NCI-H2227 (cell line): ENCODE measurements at regions not wholly inside any gene's neighbourhood (a gene's known extent, or its start where the extent isn't known, plus 50 kb on each side); places are given as distances from the start of the nearest gene placed in this dataset.
"Not testable (repeated sequence)": the region's sequence is repeated elsewhere in the genome, so short reads cannot be mapped to it uniquely, and the experiment has no call there.

Source experiments
- DNase-seq: peaks from one replicate; lab custom pipeline; 2025; ENCODE audit not compliant: unreplicated experiment; lab: John Stamatoyannopoulos, UW

- DNase-seq, result no peak
Measured at GRCh38 chr14:71800878-71801277, 131.4 kb upstream of the RGS6 start.

GRCh38 chr14:71803539-71804260 lies 128.5 kb upstream of the RGS6 start:
- DNase-seq, result no peak

GRCh38 chr14:71804992-71805391 lies 127.2 kb upstream of the RGS6 start:
- no peak for DNase-seq

GRCh38 chr14:71807049-71807448 lies 125.2 kb upstream of the RGS6 start:
- DNase-seq, result not testable (repeated sequence)

GRCh38 chr14:71810800-71811199 lies 121.4 kb upstream of the RGS6 start:
- DNase-seq, result not testable (repeated sequence)

GRCh38 chr14:71812693-71813092 lies 119.5 kb upstream of the RGS6 start:
- DNase-seq, result no peak

GRCh38 chr14:71815110-71815509 lies 117.1 kb upstream of the RGS6 start:
- no peak for DNase-seq

- DNase-seq, result no peak
Measured at GRCh38 chr14:71824816-71825215, 107.4 kb upstream of the RGS6 start.

GRCh38 chr14:71833476-71833875 lies 98.8 kb upstream of the RGS6 start:
- no peak for DNase-seq

- no peak for DNase-seq
Measured at GRCh38 chr14:71834284-71835204, 97.7 kb upstream of the RGS6 start.

- no peak for DNase-seq
Measured at GRCh38 chr14:71852181-71852580, 80.0 kb upstream of the RGS6 start.

GRCh38 chr14:71855399-71856036 lies 76.7 kb upstream of the RGS6 start:
- DNase-seq, result peak; percentile 34

- DNase-seq, result no peak
Measured at GRCh38 chr14:71856199-71856919, 75.9 kb upstream of the RGS6 start.

GRCh38 chr14:71863049-71863448 lies 69.2 kb upstream of the RGS6 start:
- DNase-seq, result no peak

GRCh38 chr14:71863766-71864165 lies 68.5 kb upstream of the RGS6 start:
- no peak for DNase-seq
